HEK293 (cell line): ENCODE measurements at regions not wholly inside any gene's neighbourhood (a gene's known extent, or its start where the extent isn't known, plus 50 kb on each side); places are given as distances from the start of the nearest gene placed in this dataset.

Experiments
- KLF8 ChIP-seq: fragments of 450-650 bp; formaldehyde crosslinking; IDR thresholded peaks from 2 replicates; pipeline ENCODE4 v1.5.1; 2016; ENCODE audit warnings: missing biosample characterization, missing genetic modification characterization
- REPIN1 ChIP-seq: fragments of 450-650 bp; formaldehyde crosslinking; IDR thresholded peaks from 2 replicates; pipeline ENCODE4 v1.5.1; 2017; ENCODE audit warnings: missing biosample characterization, missing genetic modification characterization, low read depth
- ZBTB7A ChIP-seq: fragments of 450-650 bp; formaldehyde crosslinking; IDR thresholded peaks from 2 replicates; pipeline ENCODE4 v1.5.1; 2016; ENCODE audit warnings: low read depth, missing biosample characterization, missing genetic modification characterization
- ZNF19 ChIP-seq: fragments of 450-650 bp; formaldehyde crosslinking; IDR thresholded peaks from 2 replicates; pipeline ENCODE4; 2016; ENCODE audit warnings: missing biosample characterization, missing genetic modification characterization, low read depth
- ZNF23 ChIP-seq: fragments of 450-650 bp; formaldehyde crosslinking; IDR thresholded peaks from 2 replicates; pipeline ENCODE4 v1.5.1; 2016; ENCODE audit warnings: missing biosample characterization, missing genetic modification characterization, borderline replicate concordance
- ZNF274 ChIP-seq, 2 experiments: fragments of 200-500 bp in 1 of 2; fragments of 450-650 bp in 1 of 2; sonication (Bioruptor generic) in 1 of 2; formaldehyde crosslinking in 1 of 2; IDR thresholded peaks; 2 replicates each; pipeline versions ENCODE4 v1.5.1 to v1.6.1; 2014 to 2016; ENCODE audit warnings: borderline replicate concordance in 1 of 2, inconsistent platforms in 1 of 2, low read length in 1 of 2, missing biosample characterization in 1 of 2, missing genetic modification characterization in 1 of 2
- ZNF37A ChIP-seq: fragments of 450-650 bp; IDR thresholded peaks from 2 replicates; pipeline ENCODE4 v1.5.1; 2018; ENCODE audit warnings: missing biosample characterization, missing genetic modification characterization
- ZNF473 ChIP-seq: fragments of 450-650 bp; formaldehyde crosslinking; IDR thresholded peaks from 2 replicates; pipeline ENCODE4 v1.5.1; 2017; ENCODE audit warnings: missing biosample characterization, missing genetic modification characterization
- ZNF600 ChIP-seq: fragments of 450-650 bp; formaldehyde crosslinking; IDR thresholded peaks from 2 replicates; pipeline ENCODE4 v1.5.1; 2016; ENCODE audit warnings: missing biosample characterization, missing genetic modification characterization
- ZNF658 ChIP-seq: fragments of 450-650 bp; formaldehyde crosslinking; IDR thresholded peaks from 2 replicates; pipeline ENCODE4; 2016; ENCODE audit warnings: missing biosample characterization, missing genetic modification characterization
- TF ChIP-seq, protein P1 (sequence below): fragments of 450-650 bp; formaldehyde crosslinking; IDR thresholded peaks from 2 replicates; pipeline ENCODE4 v1.5.1; 2016; ENCODE audit warnings: missing biosample characterization, missing genetic modification characterization
- TF ChIP-seq, protein P2 (sequence below): sonication (generic); formaldehyde crosslinking; IDR thresholded peaks from 2 replicates; pipeline ENCODE4 v1.8.1; 2022; ENCODE audit warnings: mild to moderate bottlenecking, moderate library complexity, missing genetic modification reagents
- TF ChIP-seq, protein P3 (sequence below): fragments of 450-650 bp; formaldehyde crosslinking; IDR thresholded peaks from 2 replicates; pipeline ENCODE4 v1.5.1; 2017; ENCODE audit warnings: missing biosample characterization, missing genetic modification characterization

DNA sequence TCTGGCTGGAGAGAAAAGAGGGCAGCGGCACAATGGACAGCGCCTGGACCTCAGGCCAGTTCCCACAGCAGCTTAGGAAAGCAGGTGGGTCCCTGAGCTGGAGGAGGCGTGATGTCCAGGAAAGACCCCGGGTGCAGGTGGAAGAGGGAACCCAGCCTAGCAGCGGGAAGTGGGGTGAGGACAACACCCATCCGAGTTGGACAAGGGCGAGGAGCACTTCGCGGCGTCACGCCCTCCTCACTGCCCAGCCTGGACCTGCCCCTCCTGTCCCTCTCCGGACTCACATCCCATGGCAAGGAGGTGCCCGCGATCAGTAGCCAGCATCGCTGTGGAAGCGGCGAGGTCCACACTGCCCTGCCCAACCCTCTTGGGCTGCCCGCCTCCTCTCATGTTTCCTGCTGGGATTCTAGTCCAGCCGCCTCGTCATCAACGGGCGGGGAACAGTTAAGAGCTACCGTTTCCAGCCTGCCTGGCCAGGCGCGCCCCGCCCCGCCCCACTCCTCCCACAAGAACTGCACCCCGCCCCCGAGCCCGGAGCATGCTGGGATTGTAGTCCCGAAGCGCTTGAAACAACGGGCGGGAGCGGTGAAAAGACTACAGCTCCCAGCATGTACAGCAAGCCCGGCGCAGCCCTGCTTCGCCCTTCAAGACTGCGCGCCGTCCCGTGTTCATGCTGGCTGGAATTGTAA is 930.6 kb upstream of the ZNF722 start:
- TF ChIP-seq, protein P1, sequence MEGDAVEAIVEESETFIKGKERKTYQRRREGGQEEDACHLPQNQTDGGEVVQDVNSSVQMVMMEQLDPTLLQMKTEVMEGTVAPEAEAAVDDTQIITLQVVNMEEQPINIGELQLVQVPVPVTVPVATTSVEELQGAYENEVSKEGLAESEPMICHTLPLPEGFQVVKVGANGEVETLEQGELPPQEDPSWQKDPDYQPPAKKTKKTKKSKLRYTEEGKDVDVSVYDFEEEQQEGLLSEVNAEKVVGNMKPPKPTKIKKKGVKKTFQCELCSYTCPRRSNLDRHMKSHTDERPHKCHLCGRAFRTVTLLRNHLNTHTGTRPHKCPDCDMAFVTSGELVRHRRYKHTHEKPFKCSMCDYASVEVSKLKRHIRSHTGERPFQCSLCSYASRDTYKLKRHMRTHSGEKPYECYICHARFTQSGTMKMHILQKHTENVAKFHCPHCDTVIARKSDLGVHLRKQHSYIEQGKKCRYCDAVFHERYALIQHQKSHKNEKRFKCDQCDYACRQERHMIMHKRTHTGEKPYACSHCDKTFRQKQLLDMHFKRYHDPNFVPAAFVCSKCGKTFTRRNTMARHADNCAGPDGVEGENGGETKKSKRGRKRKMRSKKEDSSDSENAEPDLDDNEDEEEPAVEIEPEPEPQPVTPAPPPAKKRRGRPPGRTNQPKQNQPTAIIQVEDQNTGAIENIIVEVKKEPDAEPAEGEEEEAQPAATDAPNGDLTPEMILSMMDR (tag by site-specific recombination): no peak
- no peak for TF ChIP-seq REPIN1
- no peak for TF ChIP-seq ZNF274 (IDR thresholded peaks at IDR 0.05; ENCODE audit: low read length)
- TF ChIP-seq ZNF274 (tag by site-specific recombination; IDR thresholded peaks at IDR 0.05; ENCODE audit: borderline replicate concordance): no peak
- TF ChIP-seq ZNF23 (tag by site-specific recombination): no peak
- TF ChIP-seq, protein P2, sequence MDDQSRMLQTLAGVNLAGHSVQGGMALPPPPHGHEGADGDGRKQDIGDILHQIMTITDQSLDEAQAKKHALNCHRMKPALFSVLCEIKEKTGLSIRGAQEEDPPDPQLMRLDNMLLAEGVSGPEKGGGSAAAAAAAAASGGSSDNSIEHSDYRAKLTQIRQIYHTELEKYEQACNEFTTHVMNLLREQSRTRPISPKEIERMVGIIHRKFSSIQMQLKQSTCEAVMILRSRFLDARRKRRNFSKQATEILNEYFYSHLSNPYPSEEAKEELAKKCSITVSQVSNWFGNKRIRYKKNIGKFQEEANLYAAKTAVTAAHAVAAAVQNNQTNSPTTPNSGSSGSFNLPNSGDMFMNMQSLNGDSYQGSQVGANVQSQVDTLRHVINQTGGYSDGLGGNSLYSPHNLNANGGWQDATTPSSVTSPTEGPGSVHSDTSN (CRISPR knock-in tag): no peak
- TF ChIP-seq, protein P3, sequence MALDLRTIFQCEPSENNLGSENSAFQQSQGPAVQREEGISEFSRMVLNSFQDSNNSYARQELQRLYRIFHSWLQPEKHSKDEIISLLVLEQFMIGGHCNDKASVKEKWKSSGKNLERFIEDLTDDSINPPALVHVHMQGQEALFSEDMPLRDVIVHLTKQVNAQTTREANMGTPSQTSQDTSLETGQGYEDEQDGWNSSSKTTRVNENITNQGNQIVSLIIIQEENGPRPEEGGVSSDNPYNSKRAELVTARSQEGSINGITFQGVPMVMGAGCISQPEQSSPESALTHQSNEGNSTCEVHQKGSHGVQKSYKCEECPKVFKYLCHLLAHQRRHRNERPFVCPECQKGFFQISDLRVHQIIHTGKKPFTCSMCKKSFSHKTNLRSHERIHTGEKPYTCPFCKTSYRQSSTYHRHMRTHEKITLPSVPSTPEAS (tag by site-specific recombination): no peak
- no peak for TF ChIP-seq KLF8 (tag by site-specific recombination)
- no peak for TF ChIP-seq ZNF19 (tag by site-specific recombination)
- no peak for TF ChIP-seq ZNF658
- TF ChIP-seq ZNF600 (tag by site-specific recombination): no peak
- TF ChIP-seq ZNF37A (tag by site-specific recombination): no peak
- TF ChIP-seq ZNF473 (tag by site-specific recombination): no peak
- TF ChIP-seq ZBTB7A (tag by site-specific recombination): no peak
